HepG2 (cell line): ENCODE measurements at regions not wholly inside any gene's neighbourhood (a gene's known extent, or its start where the extent isn't known, plus 50 kb on each side); places are given as distances from the start of the nearest gene placed in this dataset.

Experiments used
- FOSL2 ChIP-seq: sonication (generic); formaldehyde crosslinking; IDR thresholded peaks from 2 replicates; pipeline ENCODE4 v1.4.0; 2020; ENCODE audit warnings: missing genetic modification reagents
- HDAC6 ChIP-seq: fragments of 200-600 bp; sonication (generic); IDR thresholded peaks from 2 replicates; pipeline ENCODE4 v1.7.0; 2017; ENCODE audit warnings: mild to moderate bottlenecking, antibody characterized with exemption, low read length, low read depth
- JARID2 ChIP-seq: sonication (generic); formaldehyde crosslinking; IDR thresholded peaks from 2 replicates; pipeline ENCODE4 v1.8.1; 2023; ENCODE audit warnings: missing genetic modification reagents, inconsistent platforms; ENCODE audit not compliant: insufficient replicate concordance
- KDM3A ChIP-seq: IDR thresholded peaks from 2 replicates; pipeline ENCODE4 v1.6.1; 2018; ENCODE audit warnings: low read depth, missing compliant biosample characterization
- MZF1 ChIP-seq: sonication (generic); formaldehyde crosslinking; IDR thresholded peaks from 2 replicates; pipeline ENCODE4 v1.8.1; 2023; ENCODE audit warnings: mild to moderate bottlenecking, missing genetic modification reagents, borderline replicate concordance
- RBFOX2 ChIP-seq: fragments of 200-400 bp; formaldehyde crosslinking; IDR thresholded peaks from 2 replicates; pipeline ENCODE4 v1.6.1; 2017; ENCODE audit warnings: low read depth, mild to moderate bottlenecking, low read length
- SCMH1 ChIP-seq: sonication (generic); formaldehyde crosslinking; IDR thresholded peaks from 2 replicates; pipeline ENCODE4 v1.9.0; 2021; ENCODE audit warnings: missing genetic modification reagents, mild to moderate bottlenecking, borderline replicate concordance
- U2AF2 ChIP-seq: fragments of 200-400 bp; formaldehyde crosslinking; IDR thresholded peaks from 2 replicates; pipeline ENCODE4 v1.6.1; 2017; ENCODE audit warnings: low read depth, mild to moderate bottlenecking, low read length
- WIZ ChIP-seq: sonication (generic); formaldehyde crosslinking; IDR thresholded peaks from 2 replicates; pipeline ENCODE4 v1.5.1; 2020; ENCODE audit warnings: mild to moderate bottlenecking, missing genetic modification reagents
- ZFAT ChIP-seq: sonication (generic); formaldehyde crosslinking; conservative IDR thresholded peaks from 2 replicates; pipeline ENCODE4 v1.8.1; 2023; ENCODE audit warnings: missing genetic modification reagents, inconsistent platforms
- ZNF589 ChIP-seq: sonication (generic); formaldehyde crosslinking; conservative IDR thresholded peaks from 2 replicates; pipeline ENCODE4 v1.8.0; 2022; ENCODE audit warnings: mild to moderate bottlenecking, moderate library complexity, missing genetic modification reagents
- ZNF7 ChIP-seq: IDR thresholded peaks from 2 replicates; pipeline ENCODE4 v1.6.1; 2016; ENCODE audit warnings: missing biosample characterization, missing genetic modification reagents
- TF ChIP-seq, protein P1 (sequence below): sonication (generic); formaldehyde crosslinking; IDR thresholded peaks from 2 replicates; pipeline ENCODE4 v1.4.0; 2020; ENCODE audit warnings: missing genetic modification reagents
- TF ChIP-seq, protein P2 (sequence below): sonication (generic); formaldehyde crosslinking; IDR thresholded peaks from 2 replicates; pipeline ENCODE4 v1.5.0; 2020; ENCODE audit warnings: mild to moderate bottlenecking, missing genetic modification reagents, borderline replicate concordance
- TF ChIP-seq, protein P3 (sequence below): sonication (generic); formaldehyde crosslinking; IDR thresholded peaks from 2 replicates; pipeline ENCODE4 v1.4.0; 2020; ENCODE audit warnings: missing genetic modification reagents
- TF ChIP-seq, protein P4 (sequence below): sonication (generic); formaldehyde crosslinking; IDR thresholded peaks from 2 replicates; pipeline ENCODE4 v1.9.0; 2021; ENCODE audit warnings: missing genetic modification reagents, borderline replicate concordance

DNA sequence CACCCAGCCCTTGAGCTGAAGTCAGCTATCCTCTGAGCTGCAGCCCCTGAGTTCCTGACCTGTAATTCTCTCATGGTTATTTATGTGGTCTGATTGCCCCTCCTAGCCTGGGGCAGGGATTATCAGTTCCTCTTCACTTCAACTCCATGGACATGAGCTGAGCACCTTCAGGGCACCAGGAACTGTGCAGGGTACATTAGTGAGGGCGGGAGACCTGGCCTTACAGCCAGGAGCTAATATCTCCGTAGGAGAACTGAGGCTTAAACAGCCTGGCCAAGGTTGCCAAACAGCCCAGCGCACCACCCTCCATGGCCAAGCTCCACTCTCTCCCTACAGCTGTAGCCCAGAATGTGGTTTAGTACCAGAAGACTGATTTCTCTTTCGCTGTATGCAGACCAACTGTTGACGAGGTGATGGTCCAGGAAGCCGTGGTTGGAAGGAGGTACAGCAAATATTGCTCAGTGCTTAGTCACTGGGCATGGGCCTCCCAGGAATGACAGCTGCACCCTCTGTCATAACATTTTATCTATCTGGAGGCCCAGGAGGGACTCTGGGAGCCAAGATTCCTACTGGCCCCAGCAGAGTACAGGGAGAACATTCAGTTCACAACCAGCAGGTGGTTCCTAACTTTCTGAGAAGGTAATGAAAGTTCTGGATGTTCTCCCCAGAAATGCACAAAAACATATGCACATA, 228.7 kb upstream of the SIX2 start (continued):
- TF ChIP-seq KDM3A (CRISPR knock-in tag) (no peak), SCMH1 (CRISPR knock-in tag) (no peak), ZNF589 (CRISPR knock-in tag) (no peak), HDAC6 (no peak), WIZ (no peak), ZNF7 (no peak), JARID2 (CRISPR knock-in tag) (no peak), U2AF2 (no peak), ZFAT (CRISPR knock-in tag) (no peak), MZF1 (CRISPR knock-in tag) (no peak), RBFOX2 (no peak), FOSL2 (CRISPR knock-in tag) (peak; percentile 95)
- TF ChIP-seq, protein P1, sequence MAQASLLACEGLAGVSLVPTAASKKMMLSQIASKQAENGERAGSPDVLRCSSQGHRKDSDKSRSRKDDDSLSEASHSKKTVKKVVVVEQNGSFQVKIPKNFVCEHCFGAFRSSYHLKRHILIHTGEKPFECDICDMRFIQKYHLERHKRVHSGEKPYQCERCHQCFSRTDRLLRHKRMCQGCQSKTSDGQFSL (CRISPR knock-in tag), result no peak
- TF ChIP-seq, protein P2, sequence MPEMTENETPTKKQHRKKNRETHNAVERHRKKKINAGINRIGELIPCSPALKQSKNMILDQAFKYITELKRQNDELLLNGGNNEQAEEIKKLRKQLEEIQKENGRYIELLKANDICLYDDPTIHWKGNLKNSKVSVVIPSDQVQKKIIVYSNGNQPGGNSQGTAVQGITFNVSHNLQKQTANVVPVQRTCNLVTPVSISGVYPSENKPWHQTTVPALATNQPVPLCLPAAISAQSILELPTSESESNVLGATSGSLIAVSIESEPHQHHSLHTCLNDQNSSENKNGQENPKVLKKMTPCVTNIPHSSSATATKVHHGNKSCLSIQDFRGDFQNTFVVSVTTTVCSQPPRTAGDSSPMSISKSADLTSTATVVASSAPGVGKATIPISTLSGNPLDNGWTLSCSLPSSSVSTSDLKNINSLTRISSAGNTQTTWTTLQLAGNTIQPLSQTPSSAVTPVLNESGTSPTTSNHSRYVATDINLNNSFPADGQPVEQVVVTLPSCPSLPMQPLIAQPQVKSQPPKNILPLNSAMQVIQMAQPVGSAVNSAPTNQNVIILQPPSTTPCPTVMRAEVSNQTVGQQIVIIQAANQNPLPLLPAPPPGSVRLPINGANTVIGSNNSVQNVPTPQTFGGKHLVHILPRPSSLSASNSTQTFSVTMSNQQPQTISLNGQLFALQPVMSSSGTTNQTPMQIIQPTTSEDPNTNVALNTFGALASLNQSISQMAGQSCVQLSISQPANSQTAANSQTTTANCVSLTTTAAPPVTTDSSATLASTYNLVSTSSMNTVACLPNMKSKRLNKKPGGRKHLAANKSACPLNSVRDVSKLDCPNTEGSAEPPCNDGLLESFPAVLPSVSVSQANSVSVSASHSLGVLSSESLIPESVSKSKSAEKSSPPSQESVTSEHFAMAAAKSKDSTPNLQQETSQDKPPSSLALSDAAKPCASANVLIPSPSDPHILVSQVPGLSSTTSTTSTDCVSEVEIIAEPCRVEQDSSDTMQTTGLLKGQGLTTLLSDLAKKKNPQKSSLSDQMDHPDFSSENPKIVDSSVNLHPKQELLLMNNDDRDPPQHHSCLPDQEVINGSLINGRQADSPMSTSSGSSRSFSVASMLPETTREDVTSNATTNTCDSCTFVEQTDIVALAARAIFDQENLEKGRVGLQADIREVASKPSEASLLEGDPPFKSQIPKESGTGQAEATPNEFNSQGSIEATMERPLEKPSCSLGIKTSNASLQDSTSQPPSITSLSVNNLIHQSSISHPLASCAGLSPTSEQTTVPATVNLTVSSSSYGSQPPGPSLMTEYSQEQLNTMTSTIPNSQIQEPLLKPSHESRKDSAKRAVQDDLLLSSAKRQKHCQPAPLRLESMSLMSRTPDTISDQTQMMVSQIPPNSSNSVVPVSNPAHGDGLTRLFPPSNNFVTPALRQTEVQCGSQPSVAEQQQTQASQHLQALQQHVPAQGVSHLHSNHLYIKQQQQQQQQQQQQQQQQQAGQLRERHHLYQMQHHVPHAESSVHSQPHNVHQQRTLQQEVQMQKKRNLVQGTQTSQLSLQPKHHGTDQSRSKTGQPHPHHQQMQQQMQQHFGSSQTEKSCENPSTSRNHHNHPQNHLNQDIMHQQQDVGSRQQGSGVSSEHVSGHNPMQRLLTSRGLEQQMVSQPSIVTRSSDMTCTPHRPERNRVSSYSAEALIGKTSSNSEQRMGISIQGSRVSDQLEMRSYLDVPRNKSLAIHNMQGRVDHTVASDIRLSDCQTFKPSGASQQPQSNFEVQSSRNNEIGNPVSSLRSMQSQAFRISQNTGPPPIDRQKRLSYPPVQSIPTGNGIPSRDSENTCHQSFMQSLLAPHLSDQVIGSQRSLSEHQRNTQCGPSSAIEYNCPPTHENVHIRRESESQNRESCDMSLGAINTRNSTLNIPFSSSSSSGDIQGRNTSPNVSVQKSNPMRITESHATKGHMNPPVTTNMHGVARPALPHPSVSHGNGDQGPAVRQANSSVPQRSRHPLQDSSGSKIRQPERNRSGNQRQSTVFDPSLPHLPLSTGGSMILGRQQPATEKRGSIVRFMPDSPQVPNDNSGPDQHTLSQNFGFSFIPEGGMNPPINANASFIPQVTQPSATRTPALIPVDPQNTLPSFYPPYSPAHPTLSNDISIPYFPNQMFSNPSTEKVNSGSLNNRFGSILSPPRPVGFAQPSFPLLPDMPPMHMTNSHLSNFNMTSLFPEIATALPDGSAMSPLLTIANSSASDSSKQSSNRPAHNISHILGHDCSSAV (CRISPR knock-in tag), result no peak
- TF ChIP-seq, protein P3, sequence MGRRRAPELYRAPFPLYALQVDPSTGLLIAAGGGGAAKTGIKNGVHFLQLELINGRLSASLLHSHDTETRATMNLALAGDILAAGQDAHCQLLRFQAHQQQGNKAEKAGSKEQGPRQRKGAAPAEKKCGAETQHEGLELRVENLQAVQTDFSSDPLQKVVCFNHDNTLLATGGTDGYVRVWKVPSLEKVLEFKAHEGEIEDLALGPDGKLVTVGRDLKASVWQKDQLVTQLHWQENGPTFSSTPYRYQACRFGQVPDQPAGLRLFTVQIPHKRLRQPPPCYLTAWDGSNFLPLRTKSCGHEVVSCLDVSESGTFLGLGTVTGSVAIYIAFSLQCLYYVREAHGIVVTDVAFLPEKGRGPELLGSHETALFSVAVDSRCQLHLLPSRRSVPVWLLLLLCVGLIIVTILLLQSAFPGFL (CRISPR knock-in tag), result no peak
- TF ChIP-seq, protein P4, sequence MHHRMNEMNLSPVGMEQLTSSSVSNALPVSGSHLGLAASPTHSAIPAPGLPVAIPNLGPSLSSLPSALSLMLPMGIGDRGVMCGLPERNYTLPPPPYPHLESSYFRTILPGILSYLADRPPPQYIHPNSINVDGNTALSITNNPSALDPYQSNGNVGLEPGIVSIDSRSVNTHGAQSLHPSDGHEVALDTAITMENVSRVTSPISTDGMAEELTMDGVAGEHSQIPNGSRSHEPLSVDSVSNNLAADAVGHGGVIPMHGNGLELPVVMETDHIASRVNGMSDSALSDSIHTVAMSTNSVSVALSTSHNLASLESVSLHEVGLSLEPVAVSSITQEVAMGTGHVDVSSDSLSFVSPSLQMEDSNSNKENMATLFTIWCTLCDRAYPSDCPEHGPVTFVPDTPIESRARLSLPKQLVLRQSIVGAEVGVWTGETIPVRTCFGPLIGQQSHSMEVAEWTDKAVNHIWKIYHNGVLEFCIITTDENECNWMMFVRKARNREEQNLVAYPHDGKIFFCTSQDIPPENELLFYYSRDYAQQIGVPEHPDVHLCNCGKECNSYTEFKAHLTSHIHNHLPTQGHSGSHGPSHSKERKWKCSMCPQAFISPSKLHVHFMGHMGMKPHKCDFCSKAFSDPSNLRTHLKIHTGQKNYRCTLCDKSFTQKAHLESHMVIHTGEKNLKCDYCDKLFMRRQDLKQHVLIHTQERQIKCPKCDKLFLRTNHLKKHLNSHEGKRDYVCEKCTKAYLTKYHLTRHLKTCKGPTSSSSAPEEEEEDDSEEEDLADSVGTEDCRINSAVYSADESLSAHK (CRISPR knock-in tag), result no peak
